Choroid plexus epithelial cell (primary cell): ENCODE measurements at regions not wholly inside any gene's neighbourhood (a gene's known extent, or its start where the extent isn't known, plus 50 kb on each side); places are given as distances from the start of the nearest gene placed in this dataset.

Experiments used
- DNase-seq: peaks from one replicate; pipeline ENCODE4 v3.0.0-alpha.2; 2010; ENCODE audit warnings: low read depth
- H3K4me3 ChIP-seq: 2 replicates; pipeline ENCODE4 v1.5.1; 2011; ENCODE audit warnings: low read depth, mild to moderate bottlenecking, control low read depth, low read length, moderate library complexity
- TF ChIP-seq, protein P1 (sequence below): conservative IDR thresholded peaks from 2 replicates; pipeline ENCODE4 v1.5.1; 2011; ENCODE audit warnings: low read depth, mild to moderate bottlenecking, control low read depth, inconsistent platforms, low read length, moderate library complexity

DNA sequence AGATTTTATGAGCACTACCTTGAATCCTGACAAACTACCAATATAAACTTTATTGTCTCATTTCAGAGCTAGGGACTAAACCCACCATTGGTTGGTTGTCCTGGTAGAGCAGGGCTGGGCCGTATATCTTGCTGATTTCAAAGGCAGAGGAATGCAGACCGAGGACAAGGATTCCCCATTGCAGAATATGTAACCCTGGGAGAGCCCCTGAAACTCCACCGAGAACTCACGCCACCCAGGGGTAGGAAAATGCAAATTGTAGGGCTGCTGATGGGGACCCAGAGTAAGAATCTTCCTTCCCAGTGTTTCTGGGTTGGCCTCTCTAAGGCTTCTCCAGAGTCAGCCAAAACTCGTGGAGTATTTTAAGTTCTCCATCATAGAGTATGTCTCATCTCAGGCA lies 235.3 kb downstream of the ABHD5 start:
- H3K4me3 ChIP-seq: no peak overlapping the region
- TF ChIP-seq, protein P1, sequence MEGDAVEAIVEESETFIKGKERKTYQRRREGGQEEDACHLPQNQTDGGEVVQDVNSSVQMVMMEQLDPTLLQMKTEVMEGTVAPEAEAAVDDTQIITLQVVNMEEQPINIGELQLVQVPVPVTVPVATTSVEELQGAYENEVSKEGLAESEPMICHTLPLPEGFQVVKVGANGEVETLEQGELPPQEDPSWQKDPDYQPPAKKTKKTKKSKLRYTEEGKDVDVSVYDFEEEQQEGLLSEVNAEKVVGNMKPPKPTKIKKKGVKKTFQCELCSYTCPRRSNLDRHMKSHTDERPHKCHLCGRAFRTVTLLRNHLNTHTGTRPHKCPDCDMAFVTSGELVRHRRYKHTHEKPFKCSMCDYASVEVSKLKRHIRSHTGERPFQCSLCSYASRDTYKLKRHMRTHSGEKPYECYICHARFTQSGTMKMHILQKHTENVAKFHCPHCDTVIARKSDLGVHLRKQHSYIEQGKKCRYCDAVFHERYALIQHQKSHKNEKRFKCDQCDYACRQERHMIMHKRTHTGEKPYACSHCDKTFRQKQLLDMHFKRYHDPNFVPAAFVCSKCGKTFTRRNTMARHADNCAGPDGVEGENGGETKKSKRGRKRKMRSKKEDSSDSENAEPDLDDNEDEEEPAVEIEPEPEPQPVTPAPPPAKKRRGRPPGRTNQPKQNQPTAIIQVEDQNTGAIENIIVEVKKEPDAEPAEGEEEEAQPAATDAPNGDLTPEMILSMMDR: no peak
- no peak for DNase-seq

DNA sequence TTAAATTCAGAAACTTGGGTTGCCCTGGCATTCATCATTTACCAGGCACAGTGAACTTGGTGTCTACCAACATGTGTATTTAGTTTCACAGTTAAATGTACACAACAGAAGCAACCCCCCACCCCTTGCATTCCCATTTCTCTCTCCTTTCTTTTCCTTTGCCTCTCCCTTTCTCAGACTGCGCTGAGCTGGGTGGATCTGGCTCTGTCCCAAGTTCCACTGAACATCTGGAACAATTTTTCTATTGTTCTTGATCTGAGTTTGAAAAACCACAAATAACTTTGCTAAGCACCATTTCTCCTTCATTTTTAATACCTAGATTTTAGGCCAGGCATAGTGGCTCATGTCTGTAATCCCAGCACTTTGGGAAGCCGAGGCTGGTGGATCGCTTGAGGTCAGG lies 242.2 kb downstream of the ABHD5 start:
- TF ChIP-seq, protein P1: no peak
- peak; percentile 6 for DNase-seq
- no peak overlapping the region for H3K4me3 ChIP-seq

DNA sequence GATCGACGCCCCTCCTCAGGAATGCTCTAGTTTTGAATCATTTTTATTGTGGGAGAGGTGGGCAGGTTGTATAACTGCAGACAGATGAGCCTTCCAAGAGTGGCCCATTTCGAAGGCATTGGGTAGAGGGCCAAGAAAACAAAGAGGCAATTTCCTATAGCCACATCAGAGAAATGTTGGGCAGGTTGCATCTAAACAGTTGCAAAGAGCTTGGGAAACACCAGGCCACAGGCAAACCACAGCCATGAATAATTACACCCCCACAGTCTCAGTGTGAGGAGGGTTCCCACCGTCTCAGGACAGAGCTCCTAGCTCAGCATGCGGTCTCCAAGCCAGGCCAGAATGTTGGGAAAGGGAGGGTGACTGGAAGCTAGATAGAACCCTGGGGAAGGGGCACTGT lies 257.3 kb downstream of the ABHD5 start:
- DNase-seq: no peak
- no peak overlapping the region for H3K4me3 ChIP-seq
- TF ChIP-seq, protein P1: no peak

DNA sequence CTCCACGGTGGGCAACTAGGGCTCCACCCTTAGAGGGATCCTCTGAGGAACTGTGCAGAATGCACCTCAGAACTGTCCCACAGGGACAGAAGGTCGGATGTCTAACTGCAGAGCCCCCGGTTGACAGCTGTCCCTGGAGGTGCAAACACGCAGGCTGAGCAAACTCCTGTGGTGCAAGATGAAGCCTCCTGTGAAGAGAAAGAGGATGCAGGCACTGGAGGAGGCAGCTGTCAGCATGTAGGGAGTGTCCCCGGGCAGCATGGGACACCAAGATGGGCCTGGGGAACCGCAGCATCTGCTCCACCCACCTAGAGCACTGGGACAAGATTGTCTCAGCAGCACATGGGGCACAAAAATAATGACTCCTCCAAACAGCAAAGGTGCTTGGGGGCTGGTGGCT lies 258.9 kb downstream of the ABHD5 start:
- TF ChIP-seq, protein P1: no peak
- no peak for DNase-seq
- H3K4me3 ChIP-seq: no peak overlapping the region

DNA sequence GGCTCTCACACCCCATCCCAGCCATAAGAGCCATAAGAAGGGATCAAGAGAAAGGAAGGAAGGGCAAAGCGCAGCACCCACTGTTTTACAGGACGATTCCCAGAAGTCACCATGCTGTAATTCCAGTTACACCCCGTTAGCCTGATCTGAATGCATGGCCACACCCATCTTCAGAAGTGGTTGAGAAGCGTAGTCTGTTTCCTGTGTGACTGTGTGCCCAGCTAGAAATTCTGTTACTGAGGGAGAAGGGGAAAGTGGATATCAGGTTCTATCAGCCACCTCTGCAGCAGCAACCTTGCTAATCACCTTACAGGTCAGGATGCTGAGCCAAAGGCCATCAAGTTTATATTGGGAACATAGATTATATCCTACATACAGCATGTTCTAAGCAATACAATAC lies 260.0 kb downstream of the ABHD5 start:
- no peak for DNase-seq
- TF ChIP-seq, protein P1: no peak
- no peak overlapping the region for H3K4me3 ChIP-seq

DNA sequence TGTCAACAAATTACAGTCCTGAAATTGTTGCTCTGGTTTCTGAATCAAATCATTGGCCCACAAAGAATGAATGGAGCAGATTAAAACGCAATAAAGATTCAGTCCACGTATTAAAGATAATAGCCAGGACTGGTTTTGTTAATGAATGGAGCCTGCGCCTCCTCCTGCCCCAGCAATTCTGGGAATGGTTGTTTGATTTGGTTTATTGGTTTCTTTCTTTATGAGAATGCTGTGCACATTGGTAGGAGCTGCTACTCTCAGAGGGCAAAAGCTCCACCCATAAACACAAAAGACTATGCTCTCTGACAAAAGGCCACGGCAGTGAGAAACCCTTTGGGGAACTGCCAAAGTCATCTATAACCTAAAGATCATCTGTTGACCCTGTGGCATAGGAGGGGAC lies 261.1 kb downstream of the ABHD5 start:
- DNase-seq: no peak
- TF ChIP-seq, protein P1: no peak
- H3K4me3 ChIP-seq: no peak overlapping the region

DNA sequence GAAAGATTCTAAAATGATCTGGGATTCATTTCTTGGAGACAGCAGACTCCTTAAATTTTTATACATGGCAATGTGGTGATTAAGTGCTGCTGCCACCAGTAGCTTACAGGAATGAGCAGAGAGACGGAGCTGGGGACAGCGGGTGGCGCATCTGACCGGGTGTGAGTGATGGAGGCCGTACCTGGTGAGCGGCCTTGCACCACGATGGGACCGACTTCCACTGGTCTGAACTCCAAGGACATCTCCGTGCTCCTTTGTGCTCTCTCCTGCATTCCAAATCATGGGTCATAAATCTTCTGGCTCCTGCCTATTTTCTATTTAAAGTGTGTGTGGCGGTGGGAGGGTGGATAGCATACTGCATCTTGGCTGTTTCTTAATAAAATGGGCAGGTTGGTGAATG lies 262.6 kb downstream of the ABHD5 start:
- H3K4me3 ChIP-seq: no peak overlapping the region
- TF ChIP-seq, protein P1: no peak
- no peak for DNase-seq
